Thyroid gland (tissue), 4 donors: ENCODE measurements at regions not wholly inside any gene's neighbourhood (a gene's known extent, or its start where the extent isn't known, plus 50 kb on each side); places are given as distances from the start of the nearest gene placed in this dataset.

ENCODE experiments used
- CTCF ChIP-seq, 6 experiments: fragments of 200-600 bp in 3 of 6; fragments of 450-650 bp in 3 of 6; sonication (generic) in 3 of 6; IDR thresholded peaks; one replicate each; pipeline ENCODE4 v1.5.1; 2016 to 2019; ENCODE audit warnings: antibody characterized with exemption in 6 of 6, mild to moderate bottlenecking in 2 of 6, inconsistent platforms in 1 of 6, moderate library complexity in 1 of 6
- POLR2A ChIP-seq, 2 donors: fragments of 450-650 bp; IDR thresholded peaks; one replicate each; pipeline ENCODE4 v1.6.1; 2017; ENCODE audit warnings: antibody characterized with exemption in 2 of 2, mild to moderate bottlenecking in 2 of 2, moderate library complexity in 1 of 2

DNA sequence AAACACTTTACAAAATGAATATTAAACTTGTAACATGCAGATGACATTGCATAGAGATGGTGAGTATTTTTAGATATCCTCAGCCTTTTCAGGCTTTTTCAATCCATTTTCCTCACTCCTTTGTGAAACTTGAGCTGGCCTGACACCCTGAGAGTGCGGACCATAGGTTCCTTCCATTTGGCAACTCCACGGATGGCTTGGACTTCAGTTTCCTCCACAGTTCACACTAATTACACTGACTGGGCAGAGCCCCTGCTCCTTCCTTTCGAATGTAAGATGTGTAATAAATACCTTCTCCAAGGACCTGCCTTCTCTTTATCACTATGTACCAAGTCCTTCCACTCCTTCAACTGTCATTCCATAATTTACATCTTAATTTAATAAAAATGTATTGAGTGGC is 141.7 kb upstream of the LRIG1 start:
- TF ChIP-seq CTCF (IDR thresholded peaks at IDR 0.05) (no peak), POLR2A (IDR thresholded peaks at IDR 0.05) (no peak)
